ENCODE measurements at regions not wholly inside any gene's neighbourhood (a gene's known extent, or its start where the extent isn't known, plus 50 kb on each side); places are given as distances from the start of the nearest gene placed in this dataset.

DNA sequence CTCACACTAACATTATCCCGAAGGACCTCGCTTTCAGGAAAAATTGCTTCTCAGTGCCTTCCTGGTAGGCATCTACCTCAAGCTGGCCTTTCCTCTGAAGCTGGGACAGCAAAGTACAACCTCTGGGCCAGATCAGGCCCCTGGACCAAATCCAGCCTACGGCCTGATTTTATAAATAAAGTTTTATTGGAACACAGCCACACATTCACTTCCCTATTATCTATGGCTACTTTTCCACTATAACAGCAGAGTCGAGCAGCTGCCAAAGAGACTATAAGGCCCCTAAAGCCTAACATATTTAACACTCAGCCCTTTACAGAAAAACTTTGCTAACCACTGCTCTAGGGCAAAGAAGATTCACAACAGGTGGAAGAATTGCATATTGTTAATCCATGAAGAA lies 554.3 kb downstream of the NTRK3 start:
- no peak for TF ChIP-seq POLR2A (IDR thresholded peaks at IDR 0.05)
- TF ChIP-seq, protein P1, sequence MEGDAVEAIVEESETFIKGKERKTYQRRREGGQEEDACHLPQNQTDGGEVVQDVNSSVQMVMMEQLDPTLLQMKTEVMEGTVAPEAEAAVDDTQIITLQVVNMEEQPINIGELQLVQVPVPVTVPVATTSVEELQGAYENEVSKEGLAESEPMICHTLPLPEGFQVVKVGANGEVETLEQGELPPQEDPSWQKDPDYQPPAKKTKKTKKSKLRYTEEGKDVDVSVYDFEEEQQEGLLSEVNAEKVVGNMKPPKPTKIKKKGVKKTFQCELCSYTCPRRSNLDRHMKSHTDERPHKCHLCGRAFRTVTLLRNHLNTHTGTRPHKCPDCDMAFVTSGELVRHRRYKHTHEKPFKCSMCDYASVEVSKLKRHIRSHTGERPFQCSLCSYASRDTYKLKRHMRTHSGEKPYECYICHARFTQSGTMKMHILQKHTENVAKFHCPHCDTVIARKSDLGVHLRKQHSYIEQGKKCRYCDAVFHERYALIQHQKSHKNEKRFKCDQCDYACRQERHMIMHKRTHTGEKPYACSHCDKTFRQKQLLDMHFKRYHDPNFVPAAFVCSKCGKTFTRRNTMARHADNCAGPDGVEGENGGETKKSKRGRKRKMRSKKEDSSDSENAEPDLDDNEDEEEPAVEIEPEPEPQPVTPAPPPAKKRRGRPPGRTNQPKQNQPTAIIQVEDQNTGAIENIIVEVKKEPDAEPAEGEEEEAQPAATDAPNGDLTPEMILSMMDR (IDR thresholded peaks at IDR 0.05 in 8 of 11, conservative IDR thresholded peaks at IDR 0.05 in 3 of 11): no peak
